GM23248 (cell line): ENCODE measurements at regions not wholly inside any gene's neighbourhood (a gene's known extent, or its start where the extent isn't known, plus 50 kb on each side); places are given as distances from the start of the nearest gene placed in this dataset.

ENCODE experiments used
- DNase-seq: peaks from one replicate; pipeline ENCODE4 v3.0.0-alpha.2; 2015
- H2AFZ ChIP-seq: fragments of 200-600 bp; sonication (generic); 2 replicates; pipeline ENCODE4 v1.6.1; 2016; ENCODE audit warnings: antibody characterized with exemption
- H3F3A ChIP-seq: fragments of 200-600 bp; sonication (generic); 2 replicates; pipeline ENCODE4 v1.6.1; 2016; ENCODE audit warnings: mild to moderate bottlenecking, antibody characterized with exemption, mixed run types; ENCODE audit not compliant: insufficient read depth
- H3K27ac ChIP-seq: fragments of 200-600 bp; sonication (generic); 2 replicates; pipeline ENCODE4 v1.5.1; 2016; ENCODE audit warnings: mild to moderate bottlenecking
- H3K27me3 ChIP-seq: fragments of 200-600 bp; sonication (generic); replicated peaks from 2 replicates; pipeline ENCODE4 v1.6.1; 2016; ENCODE audit warnings: mild to moderate bottlenecking; ENCODE audit not compliant: insufficient read depth
- H3K36me3 ChIP-seq: fragments of 200-600 bp; sonication (generic); 2 replicates; pipeline ENCODE4 v1.6.1; 2016; ENCODE audit warnings: low read depth, mild to moderate bottlenecking
- H3K4me1 ChIP-seq: fragments of 200-600 bp; sonication (generic); 2 replicates; pipeline ENCODE4 v1.6.1; 2016; ENCODE audit warnings: mild to moderate bottlenecking; ENCODE audit not compliant: insufficient read depth
- H3K4me2 ChIP-seq: fragments of 200-600 bp; sonication (generic); one replicate; pipeline ENCODE4 v1.6.1; 2016; ENCODE audit warnings: mild to moderate bottlenecking; ENCODE audit not compliant: unreplicated experiment
- H3K4me3 ChIP-seq: fragments of 200-600 bp; sonication (generic); 2 replicates; pipeline ENCODE4 v1.5.1; 2016; ENCODE audit warnings: mild to moderate bottlenecking
- H3K79me2 ChIP-seq: fragments of 200-600 bp; sonication (generic); 2 replicates; pipeline ENCODE4 v1.6.1; 2016; ENCODE audit warnings: mild to moderate bottlenecking; ENCODE audit not compliant: insufficient read depth
- H3K9ac ChIP-seq: fragments of 200-600 bp; sonication (generic); 2 replicates; pipeline ENCODE4 v1.6.1; 2016; ENCODE audit warnings: mild to moderate bottlenecking
- H3K9me2 ChIP-seq: fragments of 200-600 bp; sonication (generic); 2 replicates; pipeline ENCODE4 v1.6.1; 2016; ENCODE audit warnings: mixed run types, mild to moderate bottlenecking, moderate library complexity; ENCODE audit not compliant: insufficient read depth
- H3K9me3 ChIP-seq: fragments of 200-600 bp; sonication (generic); one replicate; pipeline ENCODE4 v1.6.1; 2017; ENCODE audit warnings: low read depth
- H4K20me1 ChIP-seq: fragments of 200-600 bp; sonication (generic); 2 replicates; pipeline ENCODE4 v1.6.0; 2016; ENCODE audit not compliant: insufficient read depth
- EZH2 ChIP-seq: fragments of 200-600 bp; sonication (generic); IDR thresholded peaks from 2 replicates; pipeline ENCODE4 v1.6.1; 2018; ENCODE audit warnings: antibody characterized with exemption, mild to moderate bottlenecking; ENCODE audit not compliant: insufficient read depth, poor library complexity, severe bottlenecking
- EZH2phosphoT487 ChIP-seq: fragments of 200-600 bp; sonication (generic); IDR thresholded peaks from 2 replicates; pipeline ENCODE4 v1.6.1; 2018; ENCODE audit warnings: antibody characterized with exemption, moderate library complexity, mild to moderate bottlenecking, low read depth; ENCODE audit not compliant: insufficient read depth
- WGBS, 2 experiments: methylation state at CpG; one replicate each; pipeline ENCODE4 v1.1.6; 2015 to 2017; ENCODE audit warnings: low lambda C conversion rate in 2 of 2, low coverage in 1 of 2; ENCODE audit errors: missing lambda C conversion rate in 2 of 2; 5-methylcytosine and 5-hydroxymethylcytosine counted together
- in situ Hi-C: fragments of 300-500 bp; cut with MboI; formaldehyde crosslinking; loops from 2 replicates; pipeline ENCODE4 v1.15.0; 2020

GRCh38 chr5:147072622-147073021, 162.2 kb upstream of the STK32A start:
- no peak overlapping the region for H3K4me2 ChIP-seq
- 0 to 8% methylated on average over 2 of the region's 2 CpGs for WGBS, 2 experiments
- in situ Hi-C loops: no loop called here

GRCh38 chr5:147073098-147073497, 161.7 kb upstream of the STK32A start:
- no peak overlapping the region for H3K27ac ChIP-seq
- no peaks in the 10 kb centered on the region for H3K36me3 ChIP-seq
- no peaks in the 10 kb centered on the region for H3K79me2 ChIP-seq
- no peak overlapping the region for H3K4me3 ChIP-seq
- no peak overlapping the region for H3K9ac ChIP-seq
- H3K4me1 ChIP-seq: no peaks in the 10 kb centered on the region
- H3K9me2 ChIP-seq: no peaks in the 10 kb centered on the region
- DNase-seq: no peak
- in situ Hi-C loops: no loop called here
- no peak overlapping the region for H3K4me2 ChIP-seq
- no peaks in the 10 kb centered on the region for H3K9me3 ChIP-seq
- no peaks in the 10 kb centered on the region for H3F3A ChIP-seq
- H4K20me1 ChIP-seq: no peaks in the 10 kb centered on the region
- 25 to 29% methylated on average over 3 of the region's 3 CpGs for WGBS, 2 experiments
- TF ChIP-seq EZH2phosphoT487: no peak
- no peak for TF ChIP-seq EZH2
- H2AFZ ChIP-seq: no peak overlapping the region
- H3K27me3 ChIP-seq: no peaks in the 10 kb centered on the region

More at GRCh38 chr5:147072622-147073021, 162.2 kb upstream of the STK32A start:
- Histone ChIP-seq H3K79me2 (no peaks in the 10 kb centered on the region), H2AFZ (no peak overlapping the region), H3K9me2 (no peaks in the 10 kb centered on the region), H4K20me1 (no peaks in the 10 kb centered on the region), H3K36me3 (no peaks in the 10 kb centered on the region), H3K9me3 (no peaks in the 10 kb centered on the region), H3K4me3 (no peak overlapping the region), H3K27ac (no peak overlapping the region), H3K4me1 (no peaks in the 10 kb centered on the region), H3K27me3 (no peaks in the 10 kb centered on the region), H3F3A (no peaks in the 10 kb centered on the region), H3K9ac (no peak overlapping the region)
- no peak for DNase-seq
- TF ChIP-seq EZH2 (no peak), EZH2phosphoT487 (no peak)

GRCh38 chr5:147075187-147075586, 159.6 kb upstream of the STK32A start:
- Histone ChIP-seq H3K79me2 (no peaks in the 10 kb centered on the region), H3K4me1 (no peaks in the 10 kb centered on the region), H3K9ac (no peak overlapping the region), H3K9me3 (no peaks in the 10 kb centered on the region), H3K4me3 (no peak overlapping the region), H2AFZ (no peak overlapping the region), H3K9me2 (no peaks in the 10 kb centered on the region), H3K27ac (no peak overlapping the region), H3F3A (no peaks in the 10 kb centered on the region), H3K4me2 (no peak overlapping the region), H3K36me3 (no peaks in the 10 kb centered on the region), H4K20me1 (no peaks in the 10 kb centered on the region), H3K27me3 (no peaks in the 10 kb centered on the region)
- WGBS, 2 experiments: 0% methylated on average over 1 of the region's 1 CpG
- no peak for TF ChIP-seq EZH2
- no peak for TF ChIP-seq EZH2phosphoT487
- no peak for DNase-seq
- in situ Hi-C loops: no loop called here

GRCh38 chr5:147080391-147080790, 154.4 kb upstream of the STK32A start:
- 28 to 32% methylated on average over 3 of the region's 3 CpGs for WGBS, 2 experiments
- Histone ChIP-seq H3K79me2 (no peaks in the 10 kb centered on the region), H3K36me3 (no peaks in the 10 kb centered on the region), H3K4me2 (no peak overlapping the region), H3K4me1 (no peaks in the 10 kb centered on the region), H3K9me3 (no peaks in the 10 kb centered on the region), H3F3A (no peaks in the 10 kb centered on the region), H4K20me1 (no peaks in the 10 kb centered on the region), H2AFZ (no peak overlapping the region), H3K9me2 (no peaks in the 10 kb centered on the region), H3K4me3 (no peak overlapping the region), H3K27me3 (no peaks in the 10 kb centered on the region), H3K27ac (no peak overlapping the region), H3K9ac (no peak overlapping the region)
- TF ChIP-seq EZH2phosphoT487 (no peak), EZH2 (no peak)
- in situ Hi-C loops: no loop called here
- DNase-seq: no peak

GRCh38 chr5:147081311-147081764, 153.5 kb upstream of the STK32A start:
- TF ChIP-seq EZH2phosphoT487 (no peak), EZH2 (no peak)
- Histone ChIP-seq H3F3A (no peaks in the 10 kb centered on the region), H3K9me3 (no peaks in the 10 kb centered on the region), H3K36me3 (no peaks in the 10 kb centered on the region), H3K4me3 (no peak overlapping the region), H3K4me2 (no peak overlapping the region), H4K20me1 (no peaks in the 10 kb centered on the region), H3K79me2 (no peaks in the 10 kb centered on the region), H3K9ac (no peak overlapping the region), H3K27me3 (no peaks in the 10 kb centered on the region), H3K9me2 (no peaks in the 10 kb centered on the region), H3K27ac (no peak overlapping the region), H3K4me1 (no peaks in the 10 kb centered on the region), H2AFZ (no peak overlapping the region)
- in situ Hi-C loops: no loop called here
- WGBS, 2 experiments: 9 to 11% methylated on average over 8 of the region's 8 CpGs
- DNase-seq: no peak
